HS-27A (cell line): ENCODE measurements at regions not wholly inside any gene's neighbourhood (a gene's known extent, or its start where the extent isn't known, plus 50 kb on each side); places are given as distances from the start of the nearest gene placed in this dataset.
"Not testable (repeated sequence)": the region's sequence is repeated elsewhere in the genome, so short reads cannot be mapped to it uniquely, and the experiment has no call there.

Experiments
- DNase-seq: peaks from one replicate; pipeline ENCODE4 v3.0.0-alpha.2; 2012; ENCODE audit warnings: low read depth, missing footprints

DNA sequence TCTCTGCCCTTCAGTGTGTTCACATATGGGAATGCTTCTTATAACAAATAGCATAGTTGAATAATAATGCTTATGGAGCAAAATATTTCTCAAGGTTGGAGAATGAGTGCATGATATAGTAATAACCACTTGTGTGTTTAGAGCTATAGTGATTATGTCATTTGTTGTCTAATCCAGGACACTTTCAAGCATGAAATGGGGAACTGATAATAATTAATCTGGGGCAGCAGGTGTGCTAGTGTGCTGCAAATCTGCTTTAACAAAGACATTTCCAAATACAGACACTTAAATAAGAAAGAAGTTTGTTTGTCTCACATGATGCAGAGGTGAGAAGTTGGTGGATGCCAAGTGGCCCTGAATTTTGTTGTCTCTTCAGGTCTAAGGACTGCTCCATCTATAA, 579.3 kb upstream of the GRM7 start:
- DNase-seq = no peak

DNA sequence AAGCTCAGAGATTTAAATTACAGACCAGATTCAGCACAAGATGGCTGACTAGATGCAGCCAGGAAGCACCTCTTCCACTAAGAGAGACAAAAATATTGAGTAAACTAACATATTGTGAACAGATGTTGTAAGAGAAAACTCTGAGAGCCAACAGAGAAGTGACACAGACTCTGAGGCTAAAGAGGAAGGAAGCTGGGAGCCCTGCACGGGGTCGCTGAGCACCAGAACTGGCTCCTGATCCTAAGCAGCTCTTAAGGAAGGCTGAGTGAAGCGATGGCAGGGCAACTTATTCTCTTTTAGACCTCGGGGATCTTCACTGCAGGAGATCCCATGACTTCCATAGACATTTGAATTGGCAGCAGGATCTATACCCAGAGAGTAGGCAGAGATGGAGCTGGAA, 578.0 kb upstream of the GRM7 start:
- no peak for DNase-seq

DNA sequence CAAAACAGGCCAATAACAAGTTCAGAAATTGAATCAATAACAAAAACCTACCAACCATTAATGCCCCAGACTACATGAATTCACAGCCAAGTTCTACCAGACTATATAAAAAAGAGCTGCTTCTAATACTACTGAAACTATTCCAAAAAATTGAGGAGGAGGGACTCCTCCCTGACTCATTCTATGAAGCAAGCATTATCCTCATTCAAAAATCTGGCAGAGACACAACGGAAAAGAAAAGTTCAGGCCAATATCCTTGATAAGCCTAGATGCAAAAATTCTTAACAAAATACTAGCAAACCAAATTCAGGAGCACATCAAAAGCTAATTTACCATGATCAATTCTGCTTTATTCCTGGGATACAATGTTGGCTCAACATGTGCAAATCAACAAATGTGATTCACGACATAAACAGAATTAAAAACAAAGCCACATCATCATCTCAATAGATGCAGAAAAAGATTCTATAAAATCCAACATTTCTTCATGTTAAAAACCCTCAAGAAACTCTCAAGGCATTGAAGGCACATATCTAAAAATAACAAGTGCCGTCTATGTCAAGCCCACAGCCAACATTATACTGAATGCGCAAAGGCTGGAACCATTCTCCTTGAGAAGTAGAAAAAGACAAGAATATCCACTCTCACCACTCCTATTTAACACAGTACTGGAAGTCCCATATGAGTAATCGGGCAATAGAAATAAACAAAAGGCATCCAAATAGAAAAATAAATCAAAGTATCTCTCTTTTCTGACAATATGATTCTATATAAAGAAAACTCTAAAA, 573.6 kb upstream of the GRM7 start:
- DNase-seq = no peak

DNA sequence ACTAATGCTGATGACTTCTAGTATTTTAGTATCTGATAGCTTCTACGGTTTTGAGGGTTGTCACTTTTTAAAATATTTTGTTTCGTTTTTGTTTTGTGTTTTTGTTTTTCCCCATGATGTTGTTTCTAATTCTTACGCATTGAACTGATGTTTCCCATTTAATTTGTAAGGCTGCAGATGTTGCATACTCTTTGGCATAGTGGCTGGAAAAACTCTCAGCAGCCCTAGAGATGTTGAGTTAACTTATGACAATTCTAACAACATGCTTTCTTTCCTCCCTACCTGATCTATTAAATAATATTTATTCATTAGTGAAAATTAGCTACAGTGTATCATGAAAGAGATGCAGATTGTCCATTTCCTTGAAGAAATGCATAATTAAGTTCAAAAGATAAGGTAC, 559.3 kb upstream of the GRM7 start:
- DNase-seq = no peak

DNA sequence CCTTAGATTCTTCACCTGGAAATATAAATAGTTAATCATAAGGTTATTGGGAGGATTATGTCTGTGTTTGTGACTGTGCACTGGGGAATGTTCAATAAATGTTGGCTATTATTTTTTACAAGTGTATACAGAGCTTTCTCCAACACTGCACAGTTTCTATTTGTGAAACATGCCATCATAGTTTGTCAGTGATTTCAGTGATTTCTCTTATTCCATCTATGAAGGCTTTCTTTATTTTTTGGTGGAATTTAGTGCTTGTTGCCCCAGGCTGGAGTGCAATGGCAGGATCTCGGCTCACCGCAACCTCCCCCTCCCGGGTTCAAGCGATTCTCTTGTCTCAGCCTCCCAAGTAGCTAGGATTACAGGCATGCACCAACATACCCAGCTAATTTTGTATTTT, 545.0 kb upstream of the GRM7 start:
- DNase-seq = no peak

DNA sequence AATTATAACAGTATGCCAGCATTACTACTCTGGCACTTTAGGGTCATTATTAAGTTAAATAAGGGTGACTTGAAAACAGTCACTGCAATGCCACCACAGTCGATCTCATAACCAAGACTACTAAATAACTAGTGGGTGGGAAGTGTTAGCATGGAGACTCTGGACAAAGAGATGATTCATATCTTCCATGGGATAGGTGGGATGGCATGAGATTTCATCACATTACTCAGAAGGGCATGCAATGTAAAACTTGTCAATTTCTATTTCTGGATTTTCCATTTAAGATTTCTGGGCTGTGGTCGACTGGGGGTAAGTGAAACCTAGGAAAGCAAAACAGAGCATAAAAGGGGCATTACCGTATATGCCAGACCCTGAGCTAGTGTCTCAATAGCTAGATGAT, 538.9 kb upstream of the GRM7 start:
- DNase-seq = no peak

DNA sequence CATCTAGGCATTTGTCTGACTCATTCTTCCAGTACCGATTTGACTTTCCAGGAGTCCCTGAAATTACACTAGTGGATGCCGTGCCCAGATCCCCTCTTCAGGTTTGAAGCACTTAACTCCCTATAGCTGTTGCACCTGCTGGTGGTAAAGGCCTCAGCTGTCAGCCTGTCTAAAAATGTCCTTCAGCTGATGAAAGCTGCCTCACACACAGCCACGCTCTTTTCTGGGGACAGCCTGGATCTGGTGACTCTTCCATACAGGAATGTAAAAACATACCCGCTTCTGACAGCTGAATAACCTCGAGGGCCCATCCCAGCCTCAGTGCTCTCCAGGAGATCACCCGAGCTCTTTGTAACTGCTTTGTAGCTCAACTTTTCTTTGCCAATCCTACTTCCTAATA, 534.1 kb upstream of the GRM7 start:
- DNase-seq = no peak

DNA sequence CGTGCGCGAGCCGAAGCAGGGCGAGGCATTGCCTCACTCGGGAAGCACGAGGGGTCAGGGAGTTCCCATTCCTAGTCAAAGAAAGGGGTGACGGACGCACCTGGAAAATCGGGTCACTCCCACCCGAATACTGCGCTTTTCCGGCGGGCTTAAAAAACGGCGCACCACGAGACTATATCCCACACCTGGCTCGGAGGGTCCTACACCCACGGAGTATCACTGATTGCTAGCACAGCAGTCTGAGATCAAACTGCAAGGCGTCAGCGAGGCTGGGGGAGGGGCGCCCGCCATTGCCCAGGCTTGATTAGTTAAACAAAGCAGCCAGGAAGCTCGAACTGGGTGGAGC, 520.0 kb upstream of the GRM7 start:
- DNase-seq = not testable (repeated sequence)

DNA sequence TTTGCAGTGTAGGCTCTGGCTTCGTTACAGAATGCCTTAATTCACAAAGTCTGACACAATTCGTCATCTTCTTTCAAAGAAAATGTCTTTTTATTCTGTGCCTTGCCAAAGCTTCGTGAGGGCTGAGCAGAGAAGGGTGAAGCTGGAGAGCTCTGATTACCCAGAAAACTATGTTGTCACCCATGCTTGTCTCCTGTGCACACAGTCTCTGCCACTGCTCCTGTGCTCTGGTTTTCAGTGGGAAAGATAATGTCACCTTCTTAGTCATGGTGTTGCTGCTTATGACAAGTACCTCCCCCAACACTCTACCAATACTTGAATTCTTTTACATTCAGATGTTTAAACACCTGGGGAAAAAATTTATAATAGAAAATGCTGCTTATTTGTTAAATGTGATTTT, 509.2 kb upstream of the GRM7 start:
- DNase-seq = no peak

DNA sequence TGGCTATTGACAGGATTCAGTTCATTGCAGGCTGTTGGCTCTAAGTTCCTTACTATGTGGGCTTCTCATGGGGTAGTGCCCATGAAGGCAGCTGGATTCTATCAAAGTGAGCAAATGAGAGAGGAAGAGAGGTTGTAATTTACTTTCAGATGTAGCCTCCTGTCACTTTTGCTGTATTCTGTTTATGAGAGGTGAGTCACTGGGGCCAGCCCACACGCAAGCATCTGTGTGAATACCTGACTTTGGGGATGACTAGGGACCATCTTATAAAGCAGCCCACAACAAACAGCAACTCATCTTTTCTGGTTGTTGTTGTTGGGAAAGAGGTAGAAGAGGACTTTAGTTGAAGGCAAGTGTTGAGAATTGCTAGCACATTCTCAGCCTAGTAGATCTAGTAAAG, 506.3 kb upstream of the GRM7 start:
- DNase-seq = no peak

DNA sequence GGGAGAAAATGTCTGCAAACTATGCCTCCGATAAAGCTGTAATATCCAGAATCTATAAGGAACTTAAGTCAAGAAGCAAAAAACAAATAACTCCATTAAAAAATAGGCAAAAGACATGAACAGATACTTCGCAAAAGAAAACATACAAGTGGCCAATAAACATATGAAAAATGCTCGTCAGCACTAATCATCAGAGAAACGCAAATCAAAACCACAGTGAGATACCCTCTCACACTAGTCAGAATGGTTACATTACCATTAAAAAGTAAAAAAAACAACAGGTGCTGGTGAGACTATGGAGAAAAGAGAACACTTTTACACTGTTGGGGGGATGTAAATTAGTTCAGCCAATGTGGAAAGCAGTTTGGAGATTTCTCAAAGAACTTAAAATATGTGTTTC, 498.5 kb upstream of the GRM7 start:
- DNase-seq = no peak

DNA sequence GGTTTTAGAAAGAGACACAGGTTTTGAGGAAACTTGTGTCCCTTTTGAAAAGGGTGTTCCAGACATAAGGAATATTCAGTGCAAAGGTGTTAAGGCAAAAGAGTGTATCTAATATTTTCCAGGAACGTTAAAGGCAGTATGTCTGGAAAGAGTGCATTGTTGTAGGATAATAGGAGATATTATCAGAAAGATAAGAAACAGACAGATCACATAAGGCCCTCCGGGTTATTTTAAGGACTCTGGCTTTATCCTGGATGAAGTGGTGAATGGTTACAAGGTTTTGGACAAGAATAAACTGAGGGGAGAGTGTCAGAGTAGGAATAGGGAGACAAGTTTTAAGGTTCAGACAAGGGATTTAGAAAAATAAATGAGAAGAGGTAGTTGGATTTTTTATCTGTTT, 493.7 kb upstream of the GRM7 start:
- no peak for DNase-seq

DNA sequence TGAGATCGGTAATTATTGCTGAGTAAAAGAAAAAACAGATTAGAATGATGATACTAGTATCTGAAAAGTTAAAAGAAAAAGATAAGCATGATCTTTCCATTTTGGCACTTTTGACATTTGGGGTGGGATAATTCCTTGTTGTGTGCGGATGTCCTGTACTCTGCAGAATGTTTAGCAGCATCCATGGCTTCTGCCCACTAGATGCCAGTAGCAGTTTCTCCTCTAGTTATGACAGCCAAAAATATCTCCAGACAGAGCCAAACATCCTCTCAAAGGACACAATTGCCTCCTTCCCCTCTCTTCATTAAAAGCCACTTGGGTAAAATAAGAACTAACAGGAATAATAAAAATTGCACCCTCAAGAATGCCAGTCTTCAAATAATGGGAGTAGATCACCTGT, 468.8 kb upstream of the GRM7 start:
- no peak for DNase-seq

DNA sequence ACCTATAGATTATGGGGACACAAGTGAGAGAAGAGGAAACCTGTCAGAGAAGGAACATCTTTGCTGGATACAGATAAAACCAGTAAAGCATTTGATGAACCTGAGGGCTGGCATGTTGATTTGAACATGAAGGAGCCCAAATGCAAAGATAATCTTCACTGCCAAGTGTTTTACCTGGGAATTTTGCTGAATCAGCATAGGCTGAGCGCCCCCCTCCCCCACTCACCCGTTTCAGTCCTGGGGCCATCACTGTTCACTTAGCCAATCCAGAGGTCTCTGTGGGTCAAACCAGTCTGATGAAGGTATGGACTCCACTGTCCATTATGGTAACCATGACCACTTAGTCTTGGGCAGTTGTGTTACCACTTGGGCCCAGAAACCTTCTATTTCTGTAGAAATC, 466.0 kb upstream of the GRM7 start:
- DNase-seq = no peak

DNA sequence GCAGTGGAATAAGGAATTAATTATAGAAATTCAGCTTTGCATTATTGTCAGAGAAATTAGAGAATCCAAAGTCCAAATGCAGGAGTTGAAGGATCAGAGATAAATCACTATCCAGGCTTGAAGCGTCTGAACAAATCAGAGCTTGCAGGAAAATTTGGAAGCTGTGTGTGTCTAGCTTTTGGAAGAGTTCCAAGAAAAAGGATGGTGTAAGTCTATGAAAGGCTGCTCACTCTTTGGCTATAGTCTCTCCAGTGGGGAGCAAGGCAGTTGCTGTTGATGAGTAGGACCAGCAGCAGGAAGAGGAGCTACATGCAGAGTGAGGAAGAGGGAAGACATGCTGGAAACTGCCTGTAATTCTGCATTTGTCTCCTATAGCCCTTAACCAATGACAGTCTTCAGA, 464.3 kb upstream of the GRM7 start:
- no peak for DNase-seq

DNA sequence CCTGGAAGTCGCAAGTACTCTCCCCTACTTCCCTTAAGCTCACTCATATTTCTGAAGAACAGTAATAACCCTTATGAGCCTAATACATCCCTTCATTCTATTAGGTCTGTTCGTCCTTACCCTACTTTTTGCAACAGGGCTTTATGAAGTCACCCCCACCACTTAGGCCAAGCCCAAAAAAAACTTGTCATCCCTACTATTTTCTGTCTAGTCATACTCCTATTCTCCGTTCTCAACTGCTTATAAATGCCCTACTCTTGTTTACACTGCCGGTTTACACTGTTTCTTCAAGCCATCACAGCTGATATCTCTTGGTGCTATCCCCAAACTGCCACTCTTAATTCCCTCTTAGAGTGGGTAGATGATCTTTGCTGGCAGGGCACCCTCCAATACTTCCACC, 458.2 kb upstream of the GRM7 start:
- not testable (repeated sequence) for DNase-seq

DNA sequence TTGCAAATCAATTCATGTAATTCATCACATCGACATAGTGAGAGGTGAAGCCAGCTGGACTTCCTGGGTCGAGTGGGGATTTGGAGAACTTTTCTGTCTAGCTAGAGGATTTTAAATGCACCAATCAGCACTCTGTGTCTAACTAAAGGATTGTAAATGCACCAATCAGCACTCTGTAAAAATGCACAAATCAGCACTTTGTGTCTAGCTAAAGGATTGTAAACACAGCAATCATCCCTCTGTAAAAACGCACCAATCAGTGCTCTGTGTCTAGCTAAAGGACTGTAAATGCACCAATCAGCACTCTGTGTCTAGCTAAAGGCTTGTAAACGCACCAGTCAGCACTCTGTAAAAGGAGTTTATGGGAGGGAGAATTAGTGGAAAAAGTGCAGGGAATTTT, 454.0 kb upstream of the GRM7 start:
- DNase-seq = not testable (repeated sequence)

DNA sequence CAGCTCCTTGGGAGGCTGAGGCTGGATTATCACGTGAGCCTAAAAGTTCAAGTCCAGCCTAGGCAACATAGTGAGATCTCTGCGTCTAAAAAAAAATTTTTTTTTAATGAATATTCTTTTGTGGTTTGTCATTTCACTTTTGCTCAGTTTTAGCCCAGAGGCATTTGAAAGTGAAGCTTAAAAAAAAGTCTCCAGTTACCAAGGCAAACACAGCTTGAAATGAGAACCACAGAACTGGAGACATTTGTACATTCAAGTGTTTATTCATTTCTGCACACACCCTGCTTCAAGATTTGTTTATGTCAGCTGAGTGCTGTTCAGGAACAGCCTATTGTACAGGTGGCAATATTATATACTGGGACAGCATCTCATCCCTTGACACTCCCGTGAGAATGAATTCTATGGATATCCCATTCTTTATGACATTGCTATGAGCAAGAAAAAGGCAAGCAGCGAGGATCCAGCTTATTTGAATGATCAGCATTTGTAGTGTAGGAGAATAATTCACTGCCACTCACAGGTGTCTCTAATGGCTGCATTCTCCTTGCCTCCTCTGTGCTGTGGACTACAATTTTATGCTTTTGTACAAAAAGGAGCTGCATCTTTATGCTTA, 444.8 kb upstream of the GRM7 start:
- no peak for DNase-seq

DNA sequence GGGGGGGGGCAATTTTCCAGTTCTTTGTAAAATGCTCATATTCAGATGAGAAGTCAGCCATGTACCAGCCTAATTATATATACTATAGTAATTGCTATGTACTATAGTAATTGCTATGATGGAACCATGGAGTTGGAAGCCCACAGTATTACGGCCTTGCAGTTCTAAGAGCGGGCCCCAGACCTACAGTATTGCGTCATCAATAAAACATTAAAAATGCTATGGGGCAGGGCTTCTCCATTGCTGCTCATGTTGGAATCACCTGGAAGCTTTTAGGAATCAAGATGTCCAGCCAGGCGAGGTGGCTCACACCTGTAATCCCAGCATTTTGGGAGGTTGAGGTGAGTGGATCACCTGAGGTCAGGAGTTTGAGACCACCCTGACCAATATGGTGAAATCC, 443.7 kb upstream of the GRM7 start:
- DNase-seq = no peak

DNA sequence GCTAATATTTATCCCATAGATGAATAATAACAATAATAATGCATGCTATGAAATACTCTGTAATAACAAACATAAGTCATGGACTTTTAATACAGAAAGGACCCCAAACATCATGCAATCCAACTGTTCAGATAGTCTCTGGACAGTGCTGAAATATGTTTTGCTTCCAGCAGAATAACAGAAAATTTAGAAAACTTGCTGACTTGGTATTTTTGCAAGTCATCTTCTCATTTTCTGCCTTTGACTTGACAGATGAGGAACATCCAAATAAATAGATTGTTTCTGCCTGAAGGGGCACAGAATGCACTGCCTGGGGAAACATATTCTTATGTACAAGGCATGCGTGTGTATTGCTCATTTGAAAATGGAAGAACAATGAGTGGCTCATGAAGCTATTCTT, 442.4 kb upstream of the GRM7 start:
- DNase-seq = no peak

DNA sequence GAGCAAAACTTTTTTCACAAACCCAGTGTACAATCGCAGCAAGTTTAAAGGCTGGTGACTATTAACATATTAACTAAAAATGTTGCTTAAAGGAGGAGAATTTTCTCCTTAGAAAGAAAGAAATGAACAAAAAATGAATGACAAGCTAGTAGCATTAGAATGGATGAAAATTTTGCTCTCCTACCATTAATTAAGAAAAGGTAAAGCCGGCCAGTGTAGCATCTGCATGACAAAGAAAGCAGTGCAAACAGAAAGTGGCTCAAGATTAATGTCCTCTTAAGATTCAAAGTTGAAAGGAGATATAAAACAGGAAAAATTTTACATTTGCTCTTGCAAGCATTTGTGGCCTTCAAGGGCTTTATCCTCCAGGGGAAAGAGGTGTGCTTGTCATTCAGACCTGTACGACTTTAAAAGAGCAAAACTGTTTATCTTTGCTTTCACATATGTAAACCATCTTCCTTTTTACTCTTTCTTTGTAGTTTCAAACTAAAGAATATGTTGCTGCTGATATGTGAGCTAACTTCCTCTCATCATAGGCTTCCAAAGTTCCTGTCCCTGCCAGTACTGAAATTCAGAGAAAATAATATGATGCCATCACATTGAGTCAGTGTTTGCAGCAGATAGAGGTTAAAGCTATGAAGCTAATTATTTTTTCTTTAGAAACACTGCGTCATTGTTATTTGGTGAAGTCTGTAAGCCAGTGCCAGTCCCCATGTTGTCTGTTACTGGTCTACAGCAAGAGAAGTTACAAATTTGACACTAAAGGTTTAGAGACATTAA, 439.1 kb upstream of the GRM7 start:
- no peak for DNase-seq

DNA sequence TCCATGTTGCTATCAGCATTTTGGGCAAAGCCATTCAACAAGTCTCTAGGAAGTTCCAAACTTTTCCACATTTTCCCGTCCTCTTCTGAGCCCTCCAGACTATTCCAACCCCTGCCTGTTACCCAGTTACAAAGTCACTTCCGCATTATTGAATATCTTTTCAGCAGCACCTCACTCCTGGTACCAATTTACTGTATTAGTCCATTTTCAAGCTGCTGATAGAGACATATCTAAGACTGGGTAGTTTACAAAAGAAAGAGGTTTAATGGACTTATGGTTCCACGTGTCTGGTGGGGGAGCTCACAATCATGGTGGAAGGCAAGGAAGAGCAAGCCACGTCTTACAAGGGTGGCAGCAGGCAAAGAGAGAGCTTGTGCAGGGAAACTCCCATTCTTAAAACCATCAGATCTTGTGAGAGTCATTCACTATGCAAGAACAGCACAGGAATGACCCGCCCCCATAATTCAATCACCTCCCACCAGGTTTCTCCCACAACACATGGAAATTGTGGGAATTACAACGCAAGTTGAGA, 435.6 kb upstream of the GRM7 start:
- no peak for DNase-seq

DNA sequence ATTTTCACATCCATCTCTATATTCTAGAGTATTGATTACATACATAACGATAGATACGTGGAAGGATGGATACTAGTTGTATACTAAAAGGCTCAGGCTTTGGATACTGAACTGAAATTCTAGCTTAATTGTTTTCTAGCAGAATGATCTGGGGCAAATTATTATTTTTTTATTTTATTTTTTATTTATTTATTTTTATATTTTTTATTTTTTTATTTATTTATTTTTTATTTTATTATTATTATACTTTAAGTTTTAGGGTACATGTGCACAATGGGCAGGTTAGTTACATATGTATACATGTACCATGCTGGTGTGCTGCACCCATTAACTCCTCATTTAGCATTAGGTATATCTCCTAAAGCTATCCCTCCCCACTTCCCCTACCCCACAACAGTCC, 432.6 kb upstream of the GRM7 start:
- not testable (repeated sequence) for DNase-seq
